Activated CD4-positive, CD25-positive, alpha-beta regulatory T cell treated with anti-CD3 and anti-CD28 coated beads, Interleukin-2, amount 50 U/mL, for 24 hours (primary cell): ENCODE measurements at regions not wholly inside any gene's neighbourhood (a gene's known extent, or its start where the extent isn't known, plus 50 kb on each side); places are given as distances from the start of the nearest gene placed in this dataset.

Experiments used
- ATAC-seq, 2 donors: fragments of 150-1000 bp; cut with Tn5 transposase; one replicate each; pipeline ENCODE4 v1.10.0; 2021; ENCODE audit warnings: mild to moderate bottlenecking in 1 of 2, moderate library complexity in 1 of 2

- ATAC-seq: no peak
These were observed 57.3 kb upstream of the SYT13 start for GRCh38 chr11:45343444-45343843.

- no peak for ATAC-seq
These were observed 55.2 kb upstream of the SYT13 start for GRCh38 chr11:45341372-45341771.

GRCh38 chr11:45339729-45340519 is 53.8 kb upstream of the SYT13 start:
- ATAC-seq: peak; percentile 95 to 96

- no peak for ATAC-seq
These were observed 51.6 kb upstream of the SYT13 start for GRCh38 chr11:45337583-45338360.

GRCh38 chr11:45336136-45336535 is 50.0 kb upstream of the SYT13 start:
- ATAC-seq: no peak
